Smooth muscle cell (in vitro differentiated cells): ENCODE measurements at regions not wholly inside any gene's neighbourhood (a gene's known extent, or its start where the extent isn't known, plus 50 kb on each side); places are given as distances from the start of the nearest gene placed in this dataset.

ENCODE experiments used
- DNase-seq: peaks from one replicate; lab custom pipeline; 2025; ENCODE audit not compliant: unreplicated experiment; lab: John Stamatoyannopoulos, UW
- H2AFZ ChIP-seq: fragments of 200-600 bp; sonication (generic); 2 replicates; pipeline ENCODE4 v1.6.0; 2016; ENCODE audit warnings: antibody characterized with exemption, low read depth, mild to moderate bottlenecking
- H3F3A ChIP-seq: fragments of 200-600 bp; sonication (generic); 2 replicates; pipeline ENCODE4 v1.6.0; 2017; ENCODE audit warnings: antibody characterized with exemption, low read depth
- H3K27ac ChIP-seq: fragments of 200-600 bp; sonication (generic); 2 replicates; pipeline ENCODE4 v1.5.1; 2016; ENCODE audit warnings: low read depth, mild to moderate bottlenecking
- H3K27me3 ChIP-seq: fragments of 200-600 bp; sonication (generic); 2 replicates; pipeline ENCODE4 v1.6.1; 2016; ENCODE audit warnings: low read depth, mild to moderate bottlenecking
- H3K36me3 ChIP-seq: fragments of 200-600 bp; sonication (generic); 2 replicates; pipeline ENCODE4 v1.5.1; 2016; ENCODE audit warnings: low read depth
- H3K4me1 ChIP-seq: fragments of 200-600 bp; sonication (generic); 2 replicates; pipeline ENCODE4 v1.5.1; 2016; ENCODE audit warnings: low read depth
- H3K4me2 ChIP-seq: fragments of 200-600 bp; sonication (generic); 2 replicates; pipeline ENCODE4 v1.6.0; 2016; ENCODE audit warnings: mild to moderate bottlenecking
- H3K4me3 ChIP-seq: fragments of 200-600 bp; sonication (generic); 2 replicates; pipeline ENCODE4 v1.5.1; 2016; ENCODE audit warnings: mild to moderate bottlenecking
- H3K79me2 ChIP-seq: fragments of 200-600 bp; sonication (generic); 2 replicates; pipeline ENCODE4 v1.6.0; 2016; ENCODE audit warnings: low read depth, mild to moderate bottlenecking
- H3K9ac ChIP-seq: fragments of 200-600 bp; sonication (generic); 2 replicates; pipeline ENCODE4 v1.6.0; 2016; ENCODE audit warnings: low read depth
- H3K9me3 ChIP-seq: fragments of 200-600 bp; sonication (generic); replicated peaks from 2 replicates; pipeline ENCODE4 v1.5.1; 2016; ENCODE audit warnings: low read depth
- H4K20me1 ChIP-seq: fragments of 200-600 bp; sonication (generic); 2 replicates; pipeline ENCODE4 v1.6.0; 2016; ENCODE audit warnings: low read depth
- CTCF ChIP-seq: fragments of 200-600 bp; sonication (generic); IDR thresholded peaks from 2 replicates; pipeline ENCODE4 v1.5.1; 2017; ENCODE audit warnings: borderline replicate concordance, mild to moderate bottlenecking, antibody characterized with exemption; ENCODE audit not compliant: insufficient read depth, poor library complexity, severe bottlenecking
- WGBS: methylation state at CpG from one replicate; pipeline ENCODE4 v1.1.7; 2016; ENCODE audit warnings: low lambda C conversion rate; 5-methylcytosine and 5-hydroxymethylcytosine counted together

GRCh38 chr6:90411292-90411781, 114.7 kb upstream of the BACH2 start:
- H2AFZ ChIP-seq, result no peak overlapping the region
- no peaks in the 10 kb centered on the region for H3K36me3 ChIP-seq
- peaks cover 15% of the 10 kb centered on the region for H3K4me1 ChIP-seq
- H3K27ac ChIP-seq, result peak overlapping the region; percentile 68
- H3K9me3 ChIP-seq, result no peaks in the 10 kb centered on the region
- no peak for DNase-seq
- H3K79me2 ChIP-seq, result no peaks in the 10 kb centered on the region
- no peak overlapping the region for H3K9ac ChIP-seq
- no peaks in the 10 kb centered on the region for H3K27me3 ChIP-seq
- H3K4me2 ChIP-seq, result no peak overlapping the region
- no peak overlapping the region for H3K4me3 ChIP-seq
- TF ChIP-seq CTCF, result no peak
- WGBS, result 59% methylated on average over 6 of the region's 7 CpGs
- H3F3A ChIP-seq, result peaks cover 4% of the 10 kb centered on the region
- H4K20me1 ChIP-seq, result no peaks in the 10 kb centered on the region

GRCh38 chr6:90409700-90410099, 113.1 kb upstream of the BACH2 start:
- no peak for DNase-seq
- Histone ChIP-seq H3K9ac (no peak overlapping the region), H3K36me3 (no peaks in the 10 kb centered on the region), H3K4me1 (peaks cover 15% of the 10 kb centered on the region), H3K79me2 (no peaks in the 10 kb centered on the region), H3K4me3 (no peak overlapping the region), H3K4me2 (no peak overlapping the region), H3K27ac (no peak overlapping the region), H3F3A (peaks cover 4% of the 10 kb centered on the region), H3K9me3 (no peaks in the 10 kb centered on the region), H2AFZ (no peak overlapping the region), H4K20me1 (no peaks in the 10 kb centered on the region), H3K27me3 (no peaks in the 10 kb centered on the region)
- WGBS, result 59% methylated on average over 1 of the region's 1 CpG
- TF ChIP-seq CTCF, result no peak

- H3K4me1 ChIP-seq, result peaks cover 18% of the 10 kb centered on the region
- TF ChIP-seq CTCF, result no peak
- no peak overlapping the region for H3K4me3 ChIP-seq
- no peaks in the 10 kb centered on the region for H3K79me2 ChIP-seq
- DNase-seq, result no peak
- H3K27me3 ChIP-seq, result no peaks in the 10 kb centered on the region
- H3K9me3 ChIP-seq, result no peaks in the 10 kb centered on the region
- WGBS, result 43% methylated on average over 3 of the region's 3 CpGs
- H3F3A ChIP-seq, result peaks cover 3% of the 10 kb centered on the region
- H3K4me2 ChIP-seq, result no peak overlapping the region
- H3K27ac ChIP-seq, result peak overlapping the region; percentile 79
- no peaks in the 10 kb centered on the region for H3K36me3 ChIP-seq
- H4K20me1 ChIP-seq, result no peaks in the 10 kb centered on the region
- H2AFZ ChIP-seq, result no peak overlapping the region
- peak overlapping the region; percentile 38 for H3K9ac ChIP-seq
Observed at GRCh38 chr6:90406957-90407356, 110.3 kb upstream of the BACH2 start.

- H3K9ac ChIP-seq, result peak overlapping the region; percentile 38
- H3K27me3 ChIP-seq, result no peaks in the 10 kb centered on the region
- no peak overlapping the region for H3K4me2 ChIP-seq
- H3F3A ChIP-seq, result peaks cover 3% of the 10 kb centered on the region
- no peaks in the 10 kb centered on the region for H4K20me1 ChIP-seq
- H3K4me1 ChIP-seq, result peaks cover 18% of the 10 kb centered on the region
- H2AFZ ChIP-seq, result no peak overlapping the region
- H3K4me3 ChIP-seq, result no peak overlapping the region
- TF ChIP-seq CTCF, result no peak
- DNase-seq, result no peak
- H3K79me2 ChIP-seq, result no peaks in the 10 kb centered on the region
- H3K27ac ChIP-seq, result peak overlapping the region; percentile 79
- 80% methylated on average over 6 of the region's 6 CpGs for WGBS
- H3K9me3 ChIP-seq, result no peaks in the 10 kb centered on the region
- no peaks in the 10 kb centered on the region for H3K36me3 ChIP-seq
Observed at GRCh38 chr6:90406142-90406794, 109.6 kb upstream of the BACH2 start.
